ENCODE measurements at regions not wholly inside any gene's neighbourhood (a gene's known extent, or its start where the extent isn't known, plus 50 kb on each side); places are given as distances from the start of the nearest gene placed in this dataset.

GRCh38 chr16:61215605-61216004 is 820.6 kb downstream of the CDH8 start:
- Histone ChIP-seq H3K9me3 (no peaks in the 10 kb centered on the region), H3K27ac (no peak overlapping the region), H3K4me1 (no peaks in the 10 kb centered on the region), H3K27me3 (no peaks in the 10 kb centered on the region), H3K36me3 (no peaks in the 10 kb centered on the region), H3K4me3 (no peak overlapping the region)
- TF ChIP-seq POLR2A (IDR thresholded peaks at IDR 0.05) (no peak), EP300 (IDR thresholded peaks at IDR 0.05) (no peak), POLR2AphosphoS5 (IDR thresholded peaks at IDR 0.05) (no peak)
- TF ChIP-seq, protein P1, sequence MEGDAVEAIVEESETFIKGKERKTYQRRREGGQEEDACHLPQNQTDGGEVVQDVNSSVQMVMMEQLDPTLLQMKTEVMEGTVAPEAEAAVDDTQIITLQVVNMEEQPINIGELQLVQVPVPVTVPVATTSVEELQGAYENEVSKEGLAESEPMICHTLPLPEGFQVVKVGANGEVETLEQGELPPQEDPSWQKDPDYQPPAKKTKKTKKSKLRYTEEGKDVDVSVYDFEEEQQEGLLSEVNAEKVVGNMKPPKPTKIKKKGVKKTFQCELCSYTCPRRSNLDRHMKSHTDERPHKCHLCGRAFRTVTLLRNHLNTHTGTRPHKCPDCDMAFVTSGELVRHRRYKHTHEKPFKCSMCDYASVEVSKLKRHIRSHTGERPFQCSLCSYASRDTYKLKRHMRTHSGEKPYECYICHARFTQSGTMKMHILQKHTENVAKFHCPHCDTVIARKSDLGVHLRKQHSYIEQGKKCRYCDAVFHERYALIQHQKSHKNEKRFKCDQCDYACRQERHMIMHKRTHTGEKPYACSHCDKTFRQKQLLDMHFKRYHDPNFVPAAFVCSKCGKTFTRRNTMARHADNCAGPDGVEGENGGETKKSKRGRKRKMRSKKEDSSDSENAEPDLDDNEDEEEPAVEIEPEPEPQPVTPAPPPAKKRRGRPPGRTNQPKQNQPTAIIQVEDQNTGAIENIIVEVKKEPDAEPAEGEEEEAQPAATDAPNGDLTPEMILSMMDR (IDR thresholded peaks at IDR 0.05), result no peak
- intact Hi-C loops (cut with DNase I; ENCODE audit: low total_unique reads), result no loop called here
- DNase-seq, result no peak
- 65 to 73% (median 72%) methylated on average over 3 of the region's 3 CpGs for WGBS, 5 donors

GRCh38 chr16:61214780-61215179 is 821.5 kb downstream of the CDH8 start:
- intact Hi-C loops (cut with DNase I; ENCODE audit: low total_unique reads), result no loop called here
- TF ChIP-seq, protein P1 (IDR thresholded peaks at IDR 0.05), result no peak
- TF ChIP-seq POLR2A (IDR thresholded peaks at IDR 0.05), result no peak
- no peak for TF ChIP-seq EP300 (IDR thresholded peaks at IDR 0.05)
- TF ChIP-seq POLR2AphosphoS5 (IDR thresholded peaks at IDR 0.05), result no peak
- no peak for DNase-seq
- Histone ChIP-seq H3K9me3 (no peaks in the 10 kb centered on the region), H3K4me1 (no peaks in the 10 kb centered on the region), H3K27me3 (no peaks in the 10 kb centered on the region), H3K27ac (no peak overlapping the region), H3K4me3 (no peak overlapping the region), H3K36me3 (no peaks in the 10 kb centered on the region)
- WGBS, 5 donors, result 65 to 80% (median 77%) methylated on average over 3 of the region's 3 CpGs

GRCh38 chr16:61210076-61210475 is 826.2 kb downstream of the CDH8 start:
- TF ChIP-seq POLR2AphosphoS5 (IDR thresholded peaks at IDR 0.05), result no peak
- TF ChIP-seq EP300 (IDR thresholded peaks at IDR 0.05), result no peak
- TF ChIP-seq, protein P1 (IDR thresholded peaks at IDR 0.05), result no peak
- TF ChIP-seq POLR2A (IDR thresholded peaks at IDR 0.05), result no peak

GRCh38 chr16:61195006-61195405 is 841.2 kb downstream of the CDH8 start:
- intact Hi-C loops (cut with DNase I; ENCODE audit: low total_unique reads), result no loop called here
- H3K27ac ChIP-seq, result no peak overlapping the region
- no peaks in the 10 kb centered on the region for H3K27me3 ChIP-seq
- TF ChIP-seq EP300 (IDR thresholded peaks at IDR 0.05) (no peak), POLR2A (IDR thresholded peaks at IDR 0.05) (no peak)
- TF ChIP-seq, protein P1 (IDR thresholded peaks at IDR 0.05), result no peak
- H3K4me3 ChIP-seq, result no peak overlapping the region
- no peaks in the 10 kb centered on the region for H3K36me3 ChIP-seq
- no peaks in the 10 kb centered on the region for H3K4me1 ChIP-seq
- no peak for DNase-seq
- peaks cover 0 to 10% (median 0%) of the 10 kb centered on the region in 4 donors for H3K9me3 ChIP-seq

More at GRCh38 chr16:61210076-61210475, 826.2 kb downstream of the CDH8 start:
- no peak overlapping the region for H3K27ac ChIP-seq
- H3K27me3 ChIP-seq, result no peaks in the 10 kb centered on the region
- no peaks in the 10 kb centered on the region for H3K9me3 ChIP-seq
- DNase-seq, result no peak
- H3K4me3 ChIP-seq, result no peak overlapping the region
- no peaks in the 10 kb centered on the region for H3K4me1 ChIP-seq
- H3K36me3 ChIP-seq, result no peaks in the 10 kb centered on the region
- intact Hi-C loops (cut with DNase I; ENCODE audit: low total_unique reads), result no loop called here

DNA sequence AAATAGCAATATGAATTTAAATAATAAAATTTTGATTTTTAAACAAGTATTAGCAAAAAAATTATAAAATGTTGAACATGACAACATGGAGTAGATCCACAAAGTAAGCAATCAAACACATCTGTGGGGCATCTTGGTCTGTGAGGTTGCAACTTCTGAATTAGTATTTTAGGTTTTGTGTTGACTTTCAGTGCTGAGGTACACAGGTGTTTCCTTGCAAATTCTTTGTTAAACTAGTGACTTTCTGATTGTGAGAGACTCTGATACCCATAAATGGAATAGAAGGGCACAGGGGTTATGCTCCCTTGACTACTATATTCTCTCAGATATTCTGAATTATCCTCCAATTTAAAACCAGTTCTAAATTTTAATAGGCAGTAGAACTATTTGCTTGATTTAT is 841.7 kb downstream of the CDH8 start:
- no peak overlapping the region for H3K4me3 ChIP-seq
- TF ChIP-seq POLR2A (IDR thresholded peaks at IDR 0.05), result no peak
- TF ChIP-seq POLR2AphosphoS5 (IDR thresholded peaks at IDR 0.05), result no peak
- TF ChIP-seq EP300 (IDR thresholded peaks at IDR 0.05), result no peak
- TF ChIP-seq, protein P1 (IDR thresholded peaks at IDR 0.05), result no peak
- DNase-seq, result no peak

More for the DNA sequence above, 841.7 kb downstream of the CDH8 start:
- Histone ChIP-seq H3K27me3 (no peaks in the 10 kb centered on the region), H3K36me3 (no peaks in the 10 kb centered on the region), H3K9me3 (peaks cover 0 to 10% (median 0%) of the 10 kb centered on the region in 4 donors), H3K27ac (no peak overlapping the region), H3K4me1 (no peaks in the 10 kb centered on the region)
- intact Hi-C loops (cut with DNase I; ENCODE audit: low total_unique reads), result no loop called here

Data from stomach (tissue), 8 donors.